ENCODE measurements at regions not wholly inside any gene's neighbourhood (a gene's known extent, or its start where the extent isn't known, plus 50 kb on each side); places are given as distances from the start of the nearest gene placed in this dataset.
A peak's percentile ranks its signal among the peaks of the same experiment; 100 is the strongest.

- DNase-seq: no peak
These were observed 301.0 kb upstream of the MGAT5 start for GRCh38 chr2:133952896-133953295.

- no peak for DNase-seq
These were observed 300.3 kb upstream of the MGAT5 start for GRCh38 chr2:133953524-133953923.

- no peak for DNase-seq
These were observed 299.2 kb upstream of the MGAT5 start for GRCh38 chr2:133954636-133955035.

GRCh38 chr2:133955169-133955568 is 298.7 kb upstream of the MGAT5 start:
- no peak for DNase-seq

- DNase-seq: no peak
These were observed 297.4 kb upstream of the MGAT5 start for GRCh38 chr2:133956434-133956935.

GRCh38 chr2:133957724-133958480 is 296.0 kb upstream of the MGAT5 start:
- no peak for DNase-seq

GRCh38 chr2:133959066-133959465 is 294.8 kb upstream of the MGAT5 start:
- DNase-seq: no peak

GRCh38 chr2:133966720-133967304 is 287.1 kb upstream of the MGAT5 start:
- DNase-seq: no peak

GRCh38 chr2:133967326-133967725 is 286.5 kb upstream of the MGAT5 start:
- no peak for DNase-seq

- DNase-seq: no peak
These were observed 285.4 kb upstream of the MGAT5 start for GRCh38 chr2:133968446-133968845.

- no peak for DNase-seq
These were observed 283.2 kb upstream of the MGAT5 start for GRCh38 chr2:133970641-133971040.

GRCh38 chr2:133972297-133972696 is 281.6 kb upstream of the MGAT5 start:
- no peak for DNase-seq

GRCh38 chr2:133972786-133973185 is 281.1 kb upstream of the MGAT5 start:
- DNase-seq: no peak

GRCh38 chr2:133974353-133974752 is 279.5 kb upstream of the MGAT5 start:
- DNase-seq: no peak

- DNase-seq: no peak
These were observed 278.7 kb upstream of the MGAT5 start for GRCh38 chr2:133975135-133975534.

- DNase-seq: peak; percentile 7
These were observed 278.0 kb upstream of the MGAT5 start for GRCh38 chr2:133975676-133976428.

GRCh38 chr2:133976659-133977058 is 277.2 kb upstream of the MGAT5 start:
- DNase-seq: no peak

GRCh38 chr2:133977405-133977804 is 276.5 kb upstream of the MGAT5 start:
- DNase-seq: peak; percentile 7

- DNase-seq: no peak
These were observed 271.6 kb upstream of the MGAT5 start for GRCh38 chr2:133982256-133982655.

GRCh38 chr2:133985563-133985962 is 268.3 kb upstream of the MGAT5 start:
- DNase-seq: no peak

- no peak for DNase-seq
These were observed 267.6 kb upstream of the MGAT5 start for GRCh38 chr2:133986081-133986837.

GRCh38 chr2:133986881-133987795 is 266.7 kb upstream of the MGAT5 start:
- DNase-seq: no peak
